ENCODE measurements at regions not wholly inside any gene's neighbourhood (a gene's known extent, or its start where the extent isn't known, plus 50 kb on each side); places are given as distances from the start of the nearest gene placed in this dataset.
"Not testable (repeated sequence)": the region's sequence is repeated elsewhere in the genome, so short reads cannot be mapped to it uniquely, and the experiment has no call there.

DNA sequence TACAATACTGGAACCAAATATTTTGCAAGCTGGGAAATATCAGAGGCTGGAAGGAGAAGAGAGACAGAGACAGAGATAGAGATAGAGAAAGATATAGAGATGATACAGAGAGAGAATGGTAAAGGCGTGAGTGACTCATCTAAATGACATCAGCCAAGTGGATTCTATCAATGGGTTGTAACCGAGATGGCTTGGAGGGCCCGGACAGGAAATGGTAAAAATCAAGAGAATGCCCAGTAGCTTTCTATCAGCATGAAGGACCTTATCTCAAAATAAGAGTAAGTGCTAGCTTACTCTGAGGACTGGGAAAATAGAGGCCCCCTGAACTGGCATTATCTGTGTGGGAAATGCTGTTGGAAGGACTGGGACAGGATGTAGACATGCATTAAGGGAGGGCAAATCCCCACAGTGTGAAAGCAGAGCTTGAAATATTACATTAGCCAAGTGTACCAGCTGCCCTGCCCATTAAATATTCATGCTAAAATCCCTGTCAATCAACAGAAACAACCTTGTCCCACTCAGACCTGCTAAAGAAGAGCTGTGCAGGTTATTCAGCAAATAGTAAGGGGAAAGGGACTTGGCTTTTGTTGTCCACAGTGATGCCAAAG is 76.6 kb upstream of the ZNF644 start:
- DNase-seq (ENCODE audit: low read depth): no peak

DNA sequence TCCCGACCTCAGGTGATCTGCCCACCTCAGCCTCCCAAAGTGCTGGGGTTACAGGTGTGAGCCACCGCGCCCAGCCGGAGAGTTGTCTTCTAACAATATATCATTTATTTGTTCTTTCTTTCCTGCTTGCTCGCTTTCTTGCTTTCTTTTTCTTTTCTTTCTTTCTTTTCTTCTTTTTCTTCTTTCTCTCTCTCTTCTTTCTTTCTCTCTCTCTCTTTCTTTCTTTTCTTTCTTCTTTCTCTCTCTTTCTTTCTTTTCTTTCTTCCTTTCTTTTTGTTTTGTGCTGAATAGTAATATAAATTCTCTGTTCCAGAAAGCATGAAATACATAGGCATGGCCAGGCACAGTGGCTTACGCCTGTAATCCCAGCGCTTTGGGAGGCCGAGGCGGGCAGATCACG is 73.5 kb upstream of the ZNF644 start:
- DNase-seq (ENCODE audit: low read depth): not testable (repeated sequence)

GRCh38 chr1:91092503-91092902 is 70.7 kb upstream of the ZNF644 start:
- no peak for DNase-seq (ENCODE audit: low read depth)

GRCh38 chr1:91091812-91092211 is 70.0 kb upstream of the ZNF644 start:
- no peak for DNase-seq (ENCODE audit: low read depth)

- no peak for DNase-seq (ENCODE audit: low read depth)
Observed at GRCh38 chr1:91080650-91081049, 58.8 kb upstream of the ZNF644 start.

- no peak for DNase-seq (ENCODE audit: low read depth)
Observed at GRCh38 chr1:91078859-91079258, 57.0 kb upstream of the ZNF644 start.

DNA sequence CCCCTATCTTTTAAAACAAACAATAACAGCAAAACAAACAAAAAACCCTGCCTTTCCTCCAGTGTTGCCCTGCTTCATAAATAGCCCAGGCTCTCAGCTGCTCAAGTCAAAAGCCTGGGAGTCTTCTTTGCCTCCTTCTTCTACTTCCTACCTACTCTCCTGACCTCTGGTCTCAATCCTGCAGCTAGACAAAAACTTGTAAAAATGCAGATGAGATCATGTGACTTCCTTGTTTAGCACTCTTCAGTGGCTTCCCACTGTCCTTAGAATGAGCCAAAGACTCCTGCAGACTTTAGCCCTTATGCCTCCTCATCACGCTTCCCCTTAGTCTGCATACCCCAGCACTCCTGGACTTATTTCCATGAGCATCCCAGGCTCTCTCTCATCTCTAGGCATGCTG is 55.0 kb upstream of the ZNF644 start:
- DNase-seq (ENCODE audit: low read depth): no peak

DNA sequence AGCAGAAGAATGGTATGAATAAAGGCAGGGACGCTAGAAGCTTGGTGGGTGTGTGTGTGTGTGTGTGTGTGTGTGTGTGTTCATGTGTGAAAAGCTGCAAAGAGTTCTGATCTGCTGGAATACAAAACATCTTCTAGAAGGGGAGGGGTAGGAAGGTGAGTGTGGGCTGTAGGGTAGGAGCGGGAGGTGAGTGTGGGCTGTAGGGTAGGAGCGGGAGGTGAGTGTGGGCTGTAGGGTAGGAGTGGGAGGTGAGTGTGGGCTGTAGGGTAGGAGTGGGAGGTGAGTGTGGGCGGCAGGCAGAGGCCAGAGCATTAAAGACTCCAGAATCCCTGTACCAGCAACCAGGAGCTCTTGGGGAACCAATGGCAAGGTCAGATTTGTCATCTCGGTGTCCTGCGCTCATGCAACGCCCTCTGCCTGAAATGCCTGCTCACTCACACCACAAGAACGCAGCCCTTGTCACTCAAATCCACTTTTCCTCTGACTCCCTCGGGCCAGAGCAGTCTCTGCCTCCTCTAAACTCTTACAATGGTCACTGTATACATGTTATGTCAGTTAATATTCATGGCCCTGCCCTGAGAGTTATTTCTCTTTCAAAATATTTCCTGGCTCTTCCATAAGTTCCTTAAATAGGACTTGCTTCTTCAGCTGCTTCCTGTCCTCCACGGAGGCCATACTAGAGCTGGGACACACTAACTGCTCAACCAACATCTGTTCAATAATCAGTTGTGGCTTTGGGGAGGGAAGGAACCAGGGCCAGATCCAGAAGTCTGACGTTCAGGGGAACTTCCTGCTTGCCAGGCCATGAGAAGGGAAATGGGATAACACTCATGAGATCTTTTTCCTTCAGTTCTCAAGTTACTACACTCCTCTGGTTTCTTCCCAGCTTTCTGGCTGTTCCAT is 53.6 kb upstream of the ZNF644 start:
- no peak for DNase-seq (ENCODE audit: low read depth)

DNA sequence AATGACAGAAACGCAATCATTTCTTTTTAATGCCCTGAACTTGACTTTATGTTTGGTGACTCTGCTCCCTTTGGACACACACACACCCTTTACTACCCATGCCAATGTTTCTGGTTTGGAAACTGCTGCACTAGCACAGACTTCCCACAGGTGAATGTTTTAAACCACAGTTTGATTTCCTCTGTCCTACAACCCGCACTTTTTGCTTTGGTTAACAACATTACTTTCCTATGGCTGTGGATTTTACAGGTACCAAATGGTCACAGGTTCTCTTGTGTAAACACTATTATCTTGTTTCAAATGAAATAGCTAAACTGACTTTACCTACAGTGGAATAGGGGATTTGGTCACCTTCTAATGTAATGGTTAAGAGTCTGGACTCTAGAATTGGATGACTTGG is 51.5 kb upstream of the ZNF644 start:
- DNase-seq (ENCODE audit: low read depth): no peak

DNA sequence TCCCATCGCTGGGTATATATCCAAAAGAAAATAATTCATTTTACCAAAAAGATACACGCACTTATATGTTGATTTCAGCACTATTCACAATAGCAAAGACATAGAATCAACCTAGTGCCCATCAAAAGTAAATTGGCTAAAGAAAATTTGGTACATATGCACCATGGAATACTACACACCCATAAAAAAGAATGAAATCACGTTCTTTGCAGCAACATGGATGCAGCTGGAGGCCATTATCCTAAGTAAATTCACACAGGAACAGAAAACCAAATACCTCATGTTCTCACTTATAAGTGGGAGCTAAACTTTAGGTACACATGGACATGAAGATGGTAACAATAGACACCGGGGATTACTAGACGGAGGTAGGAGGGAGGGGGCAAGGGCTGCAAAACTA is 50.0 kb upstream of the ZNF644 start:
- no peak for DNase-seq (ENCODE audit: low read depth)

Measured in stimulated activated CD4-positive, alpha-beta T cell treated with anti-CD3 and anti-CD28 coated beads, Interleukin-2, amount 100 ng/mL, for 4 hours (primary cell).